ENCODE measurements at regions not wholly inside any gene's neighbourhood (a gene's known extent, or its start where the extent isn't known, plus 50 kb on each side); places are given as distances from the start of the nearest gene placed in this dataset.

GRCh38 chr5:40167283-40167682 lies 512.4 kb upstream of the PTGER4 start:
- in situ Hi-C loops (cut with MboI; ENCODE audit: low pct_ligation_motif_present in 1 of 4, low pct_unique_long_range_greater_than_20kb in 1 of 4, low sequenced_read_pairs in 3 of 4): no loop called here
- WGBS, 2 donors (ENCODE audit: low coverage in 1 of 2): 76 to 83% methylated on average over 3 of the region's 3 CpGs

GRCh38 chr5:40166802-40167201 lies 512.9 kb upstream of the PTGER4 start:
- 69 to 78% methylated on average over 1 of the region's 1 CpG for WGBS, 2 donors (ENCODE audit: low coverage in 1 of 2)
- no peak for TF ChIP-seq CTCF (IDR thresholded peaks at IDR 0.05)
- TF ChIP-seq EP300 (IDR thresholded peaks at IDR 0.05; ENCODE audit: low read depth): no peak
- no peak for TF ChIP-seq POLR2A (IDR thresholded peaks at IDR 0.05)
- no peak for TF ChIP-seq POLR2AphosphoS5 (IDR thresholded peaks at IDR 0.05)
- Histone ChIP-seq H3K36me3 (no peaks in the 10 kb centered on the region), H3K27ac (no peak overlapping the region), H3K4me3 (no peak overlapping the region), H3K4me1 (no peaks in the 10 kb centered on the region), H3K9me3 (peaks cover 5 to 6% of the 10 kb centered on the region in 2 donors), H3K27me3 (no peaks in the 10 kb centered on the region)
- no peak for DNase-seq
- in situ Hi-C loops (cut with MboI; ENCODE audit: low pct_ligation_motif_present in 1 of 4, low pct_unique_long_range_greater_than_20kb in 1 of 4, low sequenced_read_pairs in 3 of 4): no loop called here
- intact Hi-C loops (cut with DNase I; ENCODE audit: low total_unique reads): no loop called here

More at GRCh38 chr5:40167283-40167682, 512.4 kb upstream of the PTGER4 start:
- H3K4me3 ChIP-seq: no peak overlapping the region
- H3K36me3 ChIP-seq: no peaks in the 10 kb centered on the region
- no peak for DNase-seq
- no peak overlapping the region for H3K27ac ChIP-seq
- intact Hi-C loops (cut with DNase I; ENCODE audit: low total_unique reads): no loop called here
- peaks cover 5 to 6% of the 10 kb centered on the region in 2 donors for H3K9me3 ChIP-seq
- H3K4me1 ChIP-seq: no peaks in the 10 kb centered on the region
- TF ChIP-seq POLR2A (IDR thresholded peaks at IDR 0.05) (no peak), POLR2AphosphoS5 (IDR thresholded peaks at IDR 0.05) (no peak), CTCF (IDR thresholded peaks at IDR 0.05) (no peak), EP300 (IDR thresholded peaks at IDR 0.05; ENCODE audit: low read depth) (no peak)
- no peaks in the 10 kb centered on the region for H3K27me3 ChIP-seq

GRCh38 chr5:40165789-40166728 lies 513.7 kb upstream of the PTGER4 start:
- in situ Hi-C loops (cut with MboI; ENCODE audit: low pct_ligation_motif_present in 1 of 4, low pct_unique_long_range_greater_than_20kb in 1 of 4, low sequenced_read_pairs in 3 of 4): no loop called here
- TF ChIP-seq EP300 (IDR thresholded peaks at IDR 0.05; ENCODE audit: low read depth): no peak
- TF ChIP-seq POLR2AphosphoS5 (IDR thresholded peaks at IDR 0.05): no peak
- no peak for TF ChIP-seq CTCF (IDR thresholded peaks at IDR 0.05)
- no peak for TF ChIP-seq POLR2A (IDR thresholded peaks at IDR 0.05)
- intact Hi-C loops (cut with DNase I; ENCODE audit: low total_unique reads): no loop called here

GRCh38 chr5:40165106-40165788 lies 514.5 kb upstream of the PTGER4 start:
- in situ Hi-C loops (cut with MboI; ENCODE audit: low pct_ligation_motif_present in 1 of 4, low pct_unique_long_range_greater_than_20kb in 1 of 4, low sequenced_read_pairs in 3 of 4) (no loop called here), intact Hi-C loops (cut with DNase I; ENCODE audit: low total_unique reads) (no loop called here)
- TF ChIP-seq POLR2AphosphoS5 (IDR thresholded peaks at IDR 0.05): no peak
- no peak for TF ChIP-seq EP300 (IDR thresholded peaks at IDR 0.05; ENCODE audit: low read depth)
- no peak for TF ChIP-seq POLR2A (IDR thresholded peaks at IDR 0.05)
- TF ChIP-seq CTCF (IDR thresholded peaks at IDR 0.05): no peak
- Histone ChIP-seq H3K36me3 (no peaks in the 10 kb centered on the region), H3K4me1 (no peaks in the 10 kb centered on the region), H3K4me3 (no peak overlapping the region), H3K9me3 (peaks cover 1 to 3% of the 10 kb centered on the region in 2 donors), H3K27ac (no peak overlapping the region), H3K27me3 (no peaks in the 10 kb centered on the region)
- 100% methylated on average over 6 of the region's 6 CpGs; no CpG with 5 or more reads in 1 of the 2 donors for WGBS, 2 donors (ENCODE audit: low coverage in 1 of 2)
- DNase-seq: no peak

More at GRCh38 chr5:40165789-40166728, 513.7 kb upstream of the PTGER4 start:
- Histone ChIP-seq H3K36me3 (no peaks in the 10 kb centered on the region), H3K4me1 (no peaks in the 10 kb centered on the region), H3K9me3 (peaks cover 5 to 6% of the 10 kb centered on the region in 2 donors), H3K27ac (no peak overlapping the region), H3K4me3 (no peak overlapping the region), H3K27me3 (no peaks in the 10 kb centered on the region)
- DNase-seq: no peak
- 71 to 96% methylated on average over 3 to 7 of the region's 7 CpGs for WGBS, 2 donors (ENCODE audit: low coverage in 1 of 2)

All from transverse colon (tissue), 4 donors.